ENCODE measurements at regions not wholly inside any gene's neighbourhood (a gene's known extent, or its start where the extent isn't known, plus 50 kb on each side); places are given as distances from the start of the nearest gene placed in this dataset.

- TF ChIP-seq CTCF (IDR thresholded peaks at IDR 0.05; ENCODE audit: borderline replicate concordance, extremely low read depth, low read length, poor library complexity, severe bottlenecking) (no peak), EZH2 (IDR thresholded peaks at IDR 0.05; ENCODE audit: borderline replicate concordance, low read depth, low read length, severe bottlenecking) (no peak)
These were observed 105.3 kb upstream of the DYRK2 start for GRCh38 chr12:67543021-67543770.
